Spleen (tissue), 11 donors: ENCODE measurements at regions not wholly inside any gene's neighbourhood (a gene's known extent, or its start where the extent isn't known, plus 50 kb on each side); places are given as distances from the start of the nearest gene placed in this dataset.

Experiments
- DNase-seq: peaks from one replicate; pipeline ENCODE4 v3.0.0-alpha.2; 2020
- H3K27ac ChIP-seq, 8 donors: fragments of 200-600 bp; sonication (generic) in 7 of 8; 1 replicate in 4 of 8; 2 replicates in 4 of 8; pipeline versions ENCODE4 v1.5.0 to v1.8.0; 2016 to 2021; ENCODE audit warnings: inconsistent platforms in 4 of 8, mild to moderate bottlenecking in 4 of 8, moderate library complexity in 1 of 8
- H3K27me3 ChIP-seq, 7 donors: fragments of 200-600 bp; sonication (generic) in 6 of 7; replicated peaks in 1 of 7; 1 replicate in 4 of 7; 2 replicates in 3 of 7; pipeline versions ENCODE4 v1.5.0 to v1.8.0; 2016 to 2021; ENCODE audit warnings: inconsistent platforms in 3 of 7, mild to moderate bottlenecking in 1 of 7
- H3K36me3 ChIP-seq, 6 donors: fragments of 200-600 bp; sonication (generic) in 5 of 6; 1 replicate in 4 of 6; 2 replicates in 2 of 6; pipeline versions ENCODE4 v1.5.0 to v1.8.0; 2016 to 2021; ENCODE audit warnings: inconsistent platforms in 2 of 6
- H3K4me1 ChIP-seq, 6 donors: fragments of 200-600 bp; sonication (generic) in 5 of 6; 1 replicate in 3 of 6; 2 replicates in 3 of 6; pipeline versions ENCODE4 v1.5.0 to v1.8.0; 2016 to 2021; ENCODE audit warnings: inconsistent platforms in 3 of 6
- H3K4me3 ChIP-seq, 8 donors: fragments of 200-600 bp; sonication (generic) in 7 of 8; 1 replicate in 4 of 8; 2 replicates in 4 of 8; pipeline versions ENCODE4 v1.5.0 to v1.8.0; 2016 to 2021; ENCODE audit warnings: inconsistent platforms in 4 of 8, mild to moderate bottlenecking in 4 of 8, moderate library complexity in 2 of 8
- H3K9me3 ChIP-seq, 8 donors: fragments of 200-600 bp; sonication (generic) in 7 of 8; 1 replicate in 4 of 8; 2 replicates in 4 of 8; pipeline versions ENCODE4 v1.5.0 to v1.8.0; 2016 to 2021; ENCODE audit warnings: inconsistent platforms in 4 of 8
- CTCF ChIP-seq, 11 experiments: fragments of 200-600 bp in 7 of 11; fragments of 450-650 bp in 4 of 11; sonication (generic) in 4 of 11; IDR thresholded peaks in 8 of 11; conservative IDR thresholded peaks in 3 of 11; 1 replicate in 7 of 11; 2 replicates in 4 of 11; pipeline versions ENCODE4 v1.4.0 to v1.8.0; 2016 to 2021; ENCODE audit warnings: antibody characterized with exemption in 11 of 11, inconsistent platforms in 4 of 11, mild to moderate bottlenecking in 1 of 11
- POLR2A ChIP-seq, 3 donors: fragments of 450-650 bp; IDR thresholded peaks; one replicate each; pipeline ENCODE4 v1.5.1; 2017; ENCODE audit warnings: antibody characterized with exemption in 3 of 3, mild to moderate bottlenecking in 1 of 3
- POLR2AphosphoS5 ChIP-seq, 3 donors: sonication (generic); formaldehyde crosslinking; IDR thresholded peaks; one replicate each; pipeline ENCODE4 v1.5.1; 2017; ENCODE audit warnings: antibody characterized with exemption in 3 of 3
- WGBS, 5 donors: extraction: QIAGEN DNeasy Blood & Tissue Kit in 3 of 5; methylation state at CpG; one replicate each; pipeline versions ENCODE4 v1.1.5 to v1.1.7; 2013 to 2018; 5-methylcytosine and 5-hydroxymethylcytosine counted together
- intact Hi-C: fragments of 100-400 bp; cut with DNase I; formaldehyde crosslinking; loops from one replicate; pipeline ENCODE4 v1.15.0; 2023; ENCODE audit warnings: low total_unique reads
- donor health status: healthy with polysubstance abuse.
- donor health status: DM: no; HTN: no; CAD: no; lungs with moderate emphysema.
- donor health status: DM: no; HTN: no; CAD: no.
- donor health status: Bipolar disorder and iron deficiency.
- donor health status: healthy.
- donor health status: DM: no; HTN: no; CAD: no.
- donor health status: DM: yes; HTN: yes; CAD: no.

- no peak for TF ChIP-seq POLR2A (IDR thresholded peaks at IDR 0.05)
- no peak for TF ChIP-seq POLR2AphosphoS5 (IDR thresholded peaks at IDR 0.05)
- TF ChIP-seq CTCF (IDR thresholded peaks at IDR 0.05 in 8 of 11, conservative IDR thresholded peaks at IDR 0.05 in 3 of 11): no peak
- no peak for DNase-seq
- Histone ChIP-seq H3K9me3 (peaks cover 0 to 10% (median 3%) of the 10 kb centered on the region in 8 donors), H3K4me3 (no peak overlapping the region), H3K4me1 (peaks cover 0 to 42% (median 16%) of the 10 kb centered on the region in 6 donors), H3K27me3 (no peaks in the 10 kb centered on the region), H3K27ac (peak overlapping the region in 6 of 8 donors; percentile 3 to 62 (median 49)), H3K36me3 (no peaks in the 10 kb centered on the region)
- 77 to 94% (median 83%) methylated on average over 4 of the region's 4 CpGs for WGBS, 5 donors
- intact Hi-C loops: no loop called here
Measured at GRCh38 chr6:14705841-14706377, 540.0 kb upstream of the JARID2 start.

GRCh38 chr6:14706378-14706929, 539.4 kb upstream of the JARID2 start:
- no peak overlapping the region for H3K4me3 ChIP-seq
- H3K4me1 ChIP-seq: peaks cover 0 to 42% (median 17%) of the 10 kb centered on the region in 6 donors
- no peak for TF ChIP-seq POLR2A (IDR thresholded peaks at IDR 0.05)
- TF ChIP-seq POLR2AphosphoS5 (IDR thresholded peaks at IDR 0.05): peak; percentile 31 to 78 (median 77)
- TF ChIP-seq CTCF (IDR thresholded peaks at IDR 0.05 in 8 of 11, conservative IDR thresholded peaks at IDR 0.05 in 3 of 11): no peak
- H3K27ac ChIP-seq: peak overlapping the region in 6 of 8 donors; percentile 3 to 62 (median 49)
- no peaks in the 10 kb centered on the region for H3K27me3 ChIP-seq
- no peak for DNase-seq
- H3K9me3 ChIP-seq: peaks cover 0 to 10% (median 3%) of the 10 kb centered on the region in 8 donors
- intact Hi-C loops: no loop called here
- no peaks in the 10 kb centered on the region for H3K36me3 ChIP-seq
- WGBS, 5 donors: 62 to 78% (median 71%) methylated on average over 12 of the region's 12 CpGs

- peak overlapping the region in 3 of 8 donors; percentile 27 to 32 (median 29) for H3K27ac ChIP-seq
- H3K4me3 ChIP-seq: no peak overlapping the region
- no peak for TF ChIP-seq POLR2AphosphoS5 (IDR thresholded peaks at IDR 0.05)
- no peak for TF ChIP-seq POLR2A (IDR thresholded peaks at IDR 0.05)
- no peak for TF ChIP-seq CTCF (IDR thresholded peaks at IDR 0.05 in 8 of 11, conservative IDR thresholded peaks at IDR 0.05 in 3 of 11)
- no peaks in the 10 kb centered on the region for H3K36me3 ChIP-seq
- peaks cover 0 to 10% (median 3%) of the 10 kb centered on the region in 8 donors for H3K9me3 ChIP-seq
- no peak for DNase-seq
- no peaks in the 10 kb centered on the region for H3K27me3 ChIP-seq
- peaks cover 0 to 35% (median 14%) of the 10 kb centered on the region in 6 donors for H3K4me1 ChIP-seq
- intact Hi-C loops: no loop called here
Measured at GRCh38 chr6:14707276-14707675, 538.6 kb upstream of the JARID2 start.

GRCh38 chr6:14707971-14708465, 537.9 kb upstream of the JARID2 start:
- Histone ChIP-seq H3K9me3 (peaks cover 0 to 10% (median 3%) of the 10 kb centered on the region in 8 donors), H3K36me3 (no peaks in the 10 kb centered on the region), H3K27me3 (no peaks in the 10 kb centered on the region), H3K27ac (no peak overlapping the region), H3K4me1 (peaks cover 0 to 33% (median 13%) of the 10 kb centered on the region in 6 donors), H3K4me3 (no peak overlapping the region)
- intact Hi-C loops: no loop called here
- WGBS, 5 donors: 91 to 99% (median 98%) methylated on average over 2 of the region's 2 CpGs
- no peak for TF ChIP-seq POLR2AphosphoS5 (IDR thresholded peaks at IDR 0.05)
- TF ChIP-seq CTCF (IDR thresholded peaks at IDR 0.05 in 8 of 11, conservative IDR thresholded peaks at IDR 0.05 in 3 of 11): no peak
- TF ChIP-seq POLR2A (IDR thresholded peaks at IDR 0.05): no peak
- no peak for DNase-seq
